Activated CD4-positive, alpha-beta T cell treated with anti-CD3 and anti-CD28 coated beads for 36 hours (primary cell): ENCODE measurements at regions not wholly inside any gene's neighbourhood (a gene's known extent, or its start where the extent isn't known, plus 50 kb on each side); places are given as distances from the start of the nearest gene placed in this dataset.

Experiments used
- ATAC-seq: fragments of 200-7000 bp; cut with Tn5 transposase; one replicate; pipeline ENCODE4 v1.10.0; 2021; ENCODE audit warnings: mild to moderate bottlenecking, moderate library complexity
- CTCF ChIA-PET: fragments of 350-600 bp; sonication (Branson Sonifier 250); formaldehyde crosslinking; loops from one replicate; lab custom pipeline; 2021; ENCODE audit warnings: antibody characterized with exemption; lab: Charles Lee
- POLR2A ChIA-PET: fragments of 350-600 bp; sonication (Branson Sonifier 250); formaldehyde crosslinking; loops from one replicate; lab custom pipeline; 2021; ENCODE audit warnings: antibody characterized with exemption, inconsistent platforms; lab: Charles Lee
- DNase-seq: peaks from one replicate; pipeline ENCODE4 v3.0.0-alpha.2; 2020
- H3K27ac Mint-ChIP-seq: one replicate; pipeline ENCODE4 v1.8.0; 2021; ENCODE audit warnings: mixed read lengths
- H3K27me3 Mint-ChIP-seq: one replicate; pipeline ENCODE4 v1.8.0; 2021; ENCODE audit warnings: mixed read lengths
- H3K36me3 Mint-ChIP-seq: one replicate; pipeline ENCODE4 v1.8.0; 2021; ENCODE audit warnings: low read depth, mixed read lengths
- H3K4me1 Mint-ChIP-seq: one replicate; pipeline ENCODE4 v1.8.0; 2021; ENCODE audit warnings: mixed read lengths
- H3K4me3 Mint-ChIP-seq: one replicate; pipeline ENCODE4 v1.8.0; 2021; ENCODE audit warnings: mild to moderate bottlenecking, moderate library complexity, mixed read lengths
- H3K9me3 Mint-ChIP-seq: one replicate; pipeline ENCODE4 v1.8.0; 2021; ENCODE audit warnings: low read depth, mixed read lengths
- intact Hi-C, 2 experiments: fragments of 100-400 bp; cut with DNase I in 1 of 2; cut with micrococcal nuclease in 1 of 2; formaldehyde crosslinking; loops; one replicate each; pipeline versions ENCODE4 v1.14.2 to v1.15.1; 2022 to 2024; cut with DNase I, micrococcal nuclease

- Mint-ChIP-seq H3K27ac (no peak overlapping the region), H3K4me1 (no peaks in the 10 kb centered on the region), H3K9me3 (peaks cover 4% of the 10 kb centered on the region), H3K27me3 (no peaks in the 10 kb centered on the region), H3K4me3 (no peak overlapping the region), H3K36me3 (no peaks in the 10 kb centered on the region)
- ChIA-PET CTCF (no interaction called here), POLR2A (no interaction called here)
- intact Hi-C loops = no loop called here
- ATAC-seq (no peak), DNase-seq (no peak)
Measured at GRCh38 chr21:27683292-27683691, 716.4 kb upstream of the ADAMTS5 start.

- no peaks in the 10 kb centered on the region for H3K27me3 Mint-ChIP-seq
- H3K36me3 Mint-ChIP-seq = no peaks in the 10 kb centered on the region
- no peak overlapping the region for H3K4me3 Mint-ChIP-seq
- intact Hi-C loops = no loop called here
- peaks cover 4% of the 10 kb centered on the region for H3K9me3 Mint-ChIP-seq
- no peaks in the 10 kb centered on the region for H3K4me1 Mint-ChIP-seq
- ATAC-seq = no peak
- CTCF ChIA-PET = no interaction called here
- no peak overlapping the region for H3K27ac Mint-ChIP-seq
- POLR2A ChIA-PET = no interaction called here
- DNase-seq = no peak
Measured at GRCh38 chr21:27681841-27682240, 715.0 kb upstream of the ADAMTS5 start.

- H3K27ac Mint-ChIP-seq = no peak overlapping the region
- no peak overlapping the region for H3K4me3 Mint-ChIP-seq
- no peak for ATAC-seq
- H3K27me3 Mint-ChIP-seq = no peaks in the 10 kb centered on the region
- ChIA-PET POLR2A (no interaction called here), CTCF (no interaction called here)
- H3K9me3 Mint-ChIP-seq = peaks cover 4% of the 10 kb centered on the region
- intact Hi-C loops = no loop called here
- no peak for DNase-seq
- H3K4me1 Mint-ChIP-seq = no peaks in the 10 kb centered on the region
- no peaks in the 10 kb centered on the region for H3K36me3 Mint-ChIP-seq
Measured at GRCh38 chr21:27681038-27681437, 714.1 kb upstream of the ADAMTS5 start.

- POLR2A ChIA-PET = no interaction called here
Measured at GRCh38 chr21:27680181-27680580, 713.3 kb upstream of the ADAMTS5 start.

GRCh38 chr21:27678511-27678910 lies 711.6 kb upstream of the ADAMTS5 start:
- intact Hi-C loops = no loop called here
- no peaks in the 10 kb centered on the region for H3K36me3 Mint-ChIP-seq
- H3K4me1 Mint-ChIP-seq = no peaks in the 10 kb centered on the region
- H3K27ac Mint-ChIP-seq = no peak overlapping the region
- POLR2A ChIA-PET = no interaction called here
- DNase-seq = no peak
- CTCF ChIA-PET = no interaction called here
- H3K4me3 Mint-ChIP-seq = no peak overlapping the region
- peaks cover 2% of the 10 kb centered on the region for H3K9me3 Mint-ChIP-seq
- no peaks in the 10 kb centered on the region for H3K27me3 Mint-ChIP-seq
- no peak for ATAC-seq

More at GRCh38 chr21:27680181-27680580, 713.3 kb upstream of the ADAMTS5 start:
- Mint-ChIP-seq H3K36me3 (no peaks in the 10 kb centered on the region), H3K27ac (no peak overlapping the region), H3K27me3 (no peaks in the 10 kb centered on the region), H3K4me3 (no peak overlapping the region), H3K9me3 (peaks cover 2% of the 10 kb centered on the region), H3K4me1 (no peaks in the 10 kb centered on the region)
- intact Hi-C loops = no loop called here
- DNase-seq (no peak), ATAC-seq (no peak)
- CTCF ChIA-PET = interaction anchor here (0.7 kb wide), 1 partner anchor 1702 kb away, joined by 3 read pairs; no protein-coding TSS in a partner anchor

GRCh38 chr21:27677546-27677945 lies 710.7 kb upstream of the ADAMTS5 start:
- ChIA-PET POLR2A (no interaction called here), CTCF (no interaction called here)
- Mint-ChIP-seq H3K4me3 (no peak overlapping the region), H3K4me1 (no peaks in the 10 kb centered on the region), H3K27me3 (no peaks in the 10 kb centered on the region), H3K27ac (no peak overlapping the region), H3K9me3 (peaks cover 2% of the 10 kb centered on the region), H3K36me3 (no peaks in the 10 kb centered on the region)
- ATAC-seq (no peak), DNase-seq (no peak)
- intact Hi-C loops = no loop called here

- no peak overlapping the region for H3K4me3 Mint-ChIP-seq
- POLR2A ChIA-PET = no interaction called here
Measured at GRCh38 chr21:27675306-27675705, 708.4 kb upstream of the ADAMTS5 start.

GRCh38 chr21:27674041-27674615 lies 707.2 kb upstream of the ADAMTS5 start:
- Mint-ChIP-seq H3K27me3 (no peaks in the 10 kb centered on the region), H3K4me3 (no peak overlapping the region), H3K27ac (no peak overlapping the region), H3K4me1 (no peaks in the 10 kb centered on the region), H3K36me3 (no peaks in the 10 kb centered on the region), H3K9me3 (no peaks in the 10 kb centered on the region)
- POLR2A ChIA-PET = no interaction called here
- intact Hi-C loops = no loop called here
- DNase-seq = no peak
- CTCF ChIA-PET = no interaction called here
- ATAC-seq = no peak

More at GRCh38 chr21:27675306-27675705, 708.4 kb upstream of the ADAMTS5 start:
- ATAC-seq (no peak), DNase-seq (no peak)
- intact Hi-C loops = no loop called here
- H3K9me3 Mint-ChIP-seq = no peaks in the 10 kb centered on the region
- no peaks in the 10 kb centered on the region for H3K27me3 Mint-ChIP-seq
- H3K36me3 Mint-ChIP-seq = no peaks in the 10 kb centered on the region
- no peak overlapping the region for H3K27ac Mint-ChIP-seq
- CTCF ChIA-PET = no interaction called here
- H3K4me1 Mint-ChIP-seq = no peaks in the 10 kb centered on the region

GRCh38 chr21:27673581-27673980 lies 706.7 kb upstream of the ADAMTS5 start:
- Mint-ChIP-seq H3K36me3 (no peaks in the 10 kb centered on the region), H3K9me3 (no peaks in the 10 kb centered on the region), H3K4me3 (no peak overlapping the region), H3K27ac (no peak overlapping the region), H3K27me3 (no peaks in the 10 kb centered on the region), H3K4me1 (no peaks in the 10 kb centered on the region)
- DNase-seq (no peak), ATAC-seq (no peak)
- intact Hi-C loops = no loop called here
- ChIA-PET POLR2A (no interaction called here), CTCF (no interaction called here)

- CTCF ChIA-PET = no interaction called here
- no peaks in the 10 kb centered on the region for H3K36me3 Mint-ChIP-seq
- no peak overlapping the region for H3K27ac Mint-ChIP-seq
- POLR2A ChIA-PET = no interaction called here
- H3K9me3 Mint-ChIP-seq = no peaks in the 10 kb centered on the region
- intact Hi-C loops = no loop called here
- H3K4me1 Mint-ChIP-seq = no peaks in the 10 kb centered on the region
- H3K4me3 Mint-ChIP-seq = no peak overlapping the region
- no peak for DNase-seq
- no peak for ATAC-seq
- H3K27me3 Mint-ChIP-seq = no peaks in the 10 kb centered on the region
Measured at GRCh38 chr21:27671207-27671606, 704.3 kb upstream of the ADAMTS5 start.

- Mint-ChIP-seq H3K27me3 (no peaks in the 10 kb centered on the region), H3K9me3 (peaks cover 3% of the 10 kb centered on the region), H3K4me1 (no peaks in the 10 kb centered on the region), H3K4me3 (no peak overlapping the region), H3K27ac (no peak overlapping the region), H3K36me3 (no peaks in the 10 kb centered on the region)
- POLR2A ChIA-PET = no interaction called here
- DNase-seq = no peak
- CTCF ChIA-PET = interaction anchor here (1.0 kb wide), 1 partner anchor 34 kb away, joined by 3 read pairs; no protein-coding TSS in a partner anchor
- intact Hi-C loops = no loop called here
- ATAC-seq = no peak
Measured at GRCh38 chr21:27653481-27653880, 686.6 kb upstream of the ADAMTS5 start.

- intact Hi-C loops = no loop called here
- H3K4me3 Mint-ChIP-seq = no peak overlapping the region
- POLR2A ChIA-PET = no interaction called here
- H3K27me3 Mint-ChIP-seq = no peaks in the 10 kb centered on the region
- H3K36me3 Mint-ChIP-seq = no peaks in the 10 kb centered on the region
- no peak overlapping the region for H3K27ac Mint-ChIP-seq
- no peaks in the 10 kb centered on the region for H3K4me1 Mint-ChIP-seq
- no peak for DNase-seq
- ATAC-seq = no peak
- CTCF ChIA-PET = no interaction called here
- peaks cover 3% of the 10 kb centered on the region for H3K9me3 Mint-ChIP-seq
Measured at GRCh38 chr21:27649762-27650161, 682.9 kb upstream of the ADAMTS5 start.
